Endothelial cell of umbilical vein (primary cell): ENCODE measurements at regions not wholly inside any gene's neighbourhood (a gene's known extent, or its start where the extent isn't known, plus 50 kb on each side); places are given as distances from the start of the nearest gene placed in this dataset.

Experiments used
- FOS ChIP-seq: IDR thresholded peaks from 2 replicates; pipeline ENCODE4 v1.6.1; 2011; ENCODE audit warnings: mild to moderate bottlenecking, low read length, moderate library complexity, borderline replicate concordance; ENCODE audit not compliant: insufficient read depth
- POLR2A ChIP-seq: IDR thresholded peaks from 2 replicates; pipeline ENCODE4 v1.6.1; 2012; ENCODE audit warnings: low read depth, mild to moderate bottlenecking, control low read depth, low read length
- TF ChIP-seq, protein P1 (sequence below): IDR thresholded peaks from 2 replicates; pipeline ENCODE4 v1.6.1; 2011; ENCODE audit not compliant: insufficient read depth, insufficient read length
- TF ChIP-seq, protein P2 (sequence below), 2 donors: IDR thresholded peaks; 1 replicate in 1 of 2; 2 replicates in 1 of 2; pipeline ENCODE4 v1.5.1; 2011; ENCODE audit warnings: low read length in 2 of 2, mild to moderate bottlenecking in 2 of 2, moderate library complexity in 2 of 2, control low read depth in 1 of 2, inconsistent platforms in 1 of 2, low read depth in 1 of 2; ENCODE audit not compliant: insufficient read depth in 1 of 2; ENCODE audit errors: extremely low read depth in 1 of 2

DNA sequence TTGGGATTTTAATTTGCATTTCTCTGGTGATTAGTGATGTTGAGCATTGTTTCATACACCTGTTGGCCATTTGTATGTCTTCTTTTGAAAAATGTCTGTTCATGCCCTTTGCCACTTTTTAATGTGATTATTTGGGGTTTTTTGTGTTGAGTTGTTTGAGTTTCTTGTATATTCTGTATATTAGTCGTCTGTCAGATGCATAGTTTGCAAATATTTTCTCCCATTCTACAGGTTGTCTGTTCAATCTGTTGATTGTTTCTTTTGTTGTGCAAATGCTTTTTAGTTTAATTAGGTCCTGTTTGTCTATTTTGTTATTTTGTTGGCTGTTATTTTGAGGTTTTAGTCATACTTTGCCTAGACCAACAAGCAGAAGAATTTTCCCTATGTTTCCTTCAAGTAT lies 164.0 kb upstream of the CXADR start:
- TF ChIP-seq, protein P1, sequence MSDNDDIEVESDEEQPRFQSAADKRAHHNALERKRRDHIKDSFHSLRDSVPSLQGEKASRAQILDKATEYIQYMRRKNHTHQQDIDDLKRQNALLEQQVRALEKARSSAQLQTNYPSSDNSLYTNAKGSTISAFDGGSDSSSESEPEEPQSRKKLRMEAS = no peak
- TF ChIP-seq, protein P2, sequence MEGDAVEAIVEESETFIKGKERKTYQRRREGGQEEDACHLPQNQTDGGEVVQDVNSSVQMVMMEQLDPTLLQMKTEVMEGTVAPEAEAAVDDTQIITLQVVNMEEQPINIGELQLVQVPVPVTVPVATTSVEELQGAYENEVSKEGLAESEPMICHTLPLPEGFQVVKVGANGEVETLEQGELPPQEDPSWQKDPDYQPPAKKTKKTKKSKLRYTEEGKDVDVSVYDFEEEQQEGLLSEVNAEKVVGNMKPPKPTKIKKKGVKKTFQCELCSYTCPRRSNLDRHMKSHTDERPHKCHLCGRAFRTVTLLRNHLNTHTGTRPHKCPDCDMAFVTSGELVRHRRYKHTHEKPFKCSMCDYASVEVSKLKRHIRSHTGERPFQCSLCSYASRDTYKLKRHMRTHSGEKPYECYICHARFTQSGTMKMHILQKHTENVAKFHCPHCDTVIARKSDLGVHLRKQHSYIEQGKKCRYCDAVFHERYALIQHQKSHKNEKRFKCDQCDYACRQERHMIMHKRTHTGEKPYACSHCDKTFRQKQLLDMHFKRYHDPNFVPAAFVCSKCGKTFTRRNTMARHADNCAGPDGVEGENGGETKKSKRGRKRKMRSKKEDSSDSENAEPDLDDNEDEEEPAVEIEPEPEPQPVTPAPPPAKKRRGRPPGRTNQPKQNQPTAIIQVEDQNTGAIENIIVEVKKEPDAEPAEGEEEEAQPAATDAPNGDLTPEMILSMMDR (IDR thresholded peaks at IDR 0.05; ENCODE audit: extremely low read depth in 1 of 2, insufficient read depth in 1 of 2, low read depth in 1 of 2, low read length in 2 of 2) = no peak
- TF ChIP-seq FOS (no peak), POLR2A (no peak)
